Mesendoderm (in vitro differentiated cells): ENCODE measurements at regions not wholly inside any gene's neighbourhood (a gene's known extent, or its start where the extent isn't known, plus 50 kb on each side); places are given as distances from the start of the nearest gene placed in this dataset.

ENCODE experiments used
- DNase-seq: peaks from one replicate; pipeline ENCODE4 v3.0.0; 2013
- H2AK5ac ChIP-seq: 2 replicates; pipeline ENCODE4 v1.6.1; 2013; ENCODE audit warnings: low read length, inconsistent platforms
- H2BK120ac ChIP-seq: 2 replicates; pipeline ENCODE4 v1.6.1; 2013; ENCODE audit warnings: low read depth, mild to moderate bottlenecking, low read length, moderate library complexity, mixed read lengths
- H2BK15ac ChIP-seq: replicated peaks from 2 replicates; pipeline ENCODE4 v1.6.1; 2013; ENCODE audit warnings: low read depth, mild to moderate bottlenecking, moderate library complexity
- H2BK5ac ChIP-seq: 2 replicates; pipeline ENCODE4 v1.6.1; 2013; ENCODE audit warnings: low read length, inconsistent platforms
- H3K18ac ChIP-seq: 2 replicates; pipeline ENCODE4 v1.6.1; 2013; ENCODE audit warnings: mild to moderate bottlenecking, low read length, mixed read lengths
- H3K23ac ChIP-seq: one replicate; pipeline ENCODE4 v1.6.1; 2013; ENCODE audit warnings: low read length
- H3K27ac ChIP-seq: 2 replicates; pipeline ENCODE4 v1.5.1; 2013; ENCODE audit warnings: low read depth, mild to moderate bottlenecking, inconsistent platforms, low read length, moderate library complexity
- H3K27me3 ChIP-seq: 2 replicates; pipeline ENCODE4 v1.6.1; 2013; ENCODE audit warnings: low read length, control low read depth, mild to moderate bottlenecking, inconsistent platforms; ENCODE audit not compliant: insufficient read depth, poor library complexity
- H3K36me3 ChIP-seq: 2 replicates; pipeline ENCODE4 v1.6.1; 2013; ENCODE audit warnings: low read length, inconsistent platforms; ENCODE audit not compliant: control insufficient read depth, insufficient read depth
- H3K4ac ChIP-seq: one replicate; pipeline ENCODE4 v1.6.1; 2013; ENCODE audit warnings: low read depth, mild to moderate bottlenecking, low read length, moderate library complexity
- H3K4me1 ChIP-seq: 2 replicates; pipeline ENCODE4 v1.6.1; 2013; ENCODE audit warnings: low read depth, low read length, inconsistent platforms; ENCODE audit not compliant: control insufficient read depth
- H3K4me2 ChIP-seq: 2 replicates; pipeline ENCODE4 v1.6.1; 2013; ENCODE audit warnings: low read length
- H3K4me3 ChIP-seq: 2 replicates; pipeline ENCODE4 v1.5.1; 2013; ENCODE audit warnings: mild to moderate bottlenecking, low read length
- H3K56ac ChIP-seq: one replicate; pipeline ENCODE4 v1.6.1; 2013; ENCODE audit warnings: low read length
- H3K79me1 ChIP-seq: 2 replicates; pipeline ENCODE4 v1.6.1; 2013; ENCODE audit warnings: low read length, inconsistent platforms
- H3K79me2 ChIP-seq: 2 replicates; pipeline ENCODE4 v1.6.1; 2013; ENCODE audit warnings: mild to moderate bottlenecking, low read length; ENCODE audit not compliant: control insufficient read depth, insufficient read depth
- H3K9ac ChIP-seq: 2 replicates; pipeline ENCODE4 v1.6.1; 2013; ENCODE audit warnings: low read length, inconsistent platforms
- H4K5ac ChIP-seq: one replicate; pipeline ENCODE4 v1.6.1; 2013; ENCODE audit warnings: low read length
- H4K8ac ChIP-seq: one replicate; pipeline ENCODE4 v1.6.1; 2013; ENCODE audit warnings: low read depth, mild to moderate bottlenecking, control low read depth, low read length, moderate library complexity
- WGBS: extraction: QIAGEN DNeasy Blood & Tissue Kit; methylation state at CpG from one replicate; pipeline ENCODE4 v1.1.7; 2013; ENCODE audit warnings: low lambda C conversion rate, missing lambda C conversion rate; ENCODE audit not compliant: insufficient coverage; ENCODE audit errors: extremely low coverage; 5-methylcytosine and 5-hydroxymethylcytosine counted together

GRCh38 chr6:22708469-22708868, 139.1 kb downstream of the HDGFL1 start:
- Histone ChIP-seq H3K4me3 (no peak overlapping the region), H3K27me3 (no peaks in the 10 kb centered on the region), H3K23ac (no peak overlapping the region), H3K9ac (no peak overlapping the region), H3K4ac (no peak overlapping the region), H3K36me3 (no peaks in the 10 kb centered on the region), H3K27ac (no peak overlapping the region), H2BK15ac (no peak overlapping the region), H2BK120ac (no peak overlapping the region), H2AK5ac (no peak overlapping the region), H3K4me1 (no peaks in the 10 kb centered on the region), H3K56ac (no peak overlapping the region), H4K8ac (no peak overlapping the region), H4K5ac (no peak overlapping the region), H3K79me1 (no peaks in the 10 kb centered on the region), H3K4me2 (no peak overlapping the region), H3K79me2 (no peaks in the 10 kb centered on the region), H2BK5ac (no peak overlapping the region), H3K18ac (no peak overlapping the region)
- DNase-seq, result no peak
- no CpG with 5 or more reads among the region's 2 CpGs for WGBS

- Histone ChIP-seq H4K8ac (no peak overlapping the region), H3K27me3 (no peaks in the 10 kb centered on the region), H2BK120ac (no peak overlapping the region), H2BK5ac (no peak overlapping the region), H3K56ac (no peak overlapping the region), H3K36me3 (no peaks in the 10 kb centered on the region), H2AK5ac (no peak overlapping the region), H3K4me1 (no peaks in the 10 kb centered on the region), H3K79me2 (no peaks in the 10 kb centered on the region), H2BK15ac (no peak overlapping the region), H3K27ac (no peak overlapping the region), H3K4ac (no peak overlapping the region), H3K4me2 (no peak overlapping the region), H3K79me1 (no peaks in the 10 kb centered on the region), H3K23ac (no peak overlapping the region), H3K9ac (no peak overlapping the region), H3K18ac (no peak overlapping the region), H4K5ac (no peak overlapping the region), H3K4me3 (no peak overlapping the region)
- no CpG with 5 or more reads among the region's 3 CpGs for WGBS
- no peak for DNase-seq
These were observed 140.4 kb downstream of the HDGFL1 start for GRCh38 chr6:22709803-22710202.

- H3K79me2 ChIP-seq, result no peaks in the 10 kb centered on the region
- no peaks in the 10 kb centered on the region for H3K79me1 ChIP-seq
- H3K9ac ChIP-seq, result no peak overlapping the region
- H4K5ac ChIP-seq, result no peak overlapping the region
- no peak overlapping the region for H4K8ac ChIP-seq
- no peak overlapping the region for H3K4me3 ChIP-seq
- no peak overlapping the region for H3K4me2 ChIP-seq
- no peak overlapping the region for H2BK15ac ChIP-seq
- H3K4me1 ChIP-seq, result no peaks in the 10 kb centered on the region
- H3K27me3 ChIP-seq, result no peaks in the 10 kb centered on the region
- no peaks in the 10 kb centered on the region for H3K36me3 ChIP-seq
- whole genome bisulfite sequencing, result no CpG with 5 or more reads among the region's 1 CpG
- H3K27ac ChIP-seq, result no peak overlapping the region
- no peak overlapping the region for H3K4ac ChIP-seq
- no peak overlapping the region for H3K56ac ChIP-seq
- H2BK120ac ChIP-seq, result no peak overlapping the region
- H3K23ac ChIP-seq, result no peak overlapping the region
- H2BK5ac ChIP-seq, result no peak overlapping the region
- DNase-seq, result peak; percentile 16
- H2AK5ac ChIP-seq, result no peak overlapping the region
- H3K18ac ChIP-seq, result no peak overlapping the region
These were observed 147.4 kb downstream of the HDGFL1 start for GRCh38 chr6:22716721-22717120.

- H3K4me1 ChIP-seq, result no peaks in the 10 kb centered on the region
- H3K9ac ChIP-seq, result no peak overlapping the region
- no peaks in the 10 kb centered on the region for H3K79me1 ChIP-seq
- no peak overlapping the region for H3K4me2 ChIP-seq
- H3K79me2 ChIP-seq, result no peaks in the 10 kb centered on the region
- no peak overlapping the region for H2BK120ac ChIP-seq
- no CpG with 5 or more reads among the region's 5 CpGs for WGBS
- H3K27ac ChIP-seq, result no peak overlapping the region
- H2AK5ac ChIP-seq, result no peak overlapping the region
- H3K27me3 ChIP-seq, result no peaks in the 10 kb centered on the region
- H2BK15ac ChIP-seq, result no peak overlapping the region
- H3K18ac ChIP-seq, result no peak overlapping the region
- H3K4ac ChIP-seq, result no peak overlapping the region
- peak; percentile 4 for DNase-seq
- no peaks in the 10 kb centered on the region for H3K36me3 ChIP-seq
- H4K8ac ChIP-seq, result no peak overlapping the region
- no peak overlapping the region for H3K23ac ChIP-seq
- H3K56ac ChIP-seq, result no peak overlapping the region
- no peak overlapping the region for H4K5ac ChIP-seq
- H2BK5ac ChIP-seq, result no peak overlapping the region
- no peak overlapping the region for H3K4me3 ChIP-seq
These were observed 148.5 kb downstream of the HDGFL1 start for GRCh38 chr6:22717915-22718314.

GRCh38 chr6:22722913-22723312, 153.5 kb downstream of the HDGFL1 start:
- Histone ChIP-seq H2AK5ac (no peak overlapping the region), H3K79me1 (no peaks in the 10 kb centered on the region), H3K79me2 (no peaks in the 10 kb centered on the region), H2BK15ac (no peak overlapping the region), H4K5ac (no peak overlapping the region), H3K18ac (no peak overlapping the region), H2BK120ac (no peak overlapping the region), H3K4ac (no peak overlapping the region), H3K56ac (no peak overlapping the region), H2BK5ac (no peak overlapping the region), H3K36me3 (no peaks in the 10 kb centered on the region), H3K4me3 (no peak overlapping the region), H3K23ac (no peak overlapping the region), H3K4me1 (no peaks in the 10 kb centered on the region), H3K4me2 (no peak overlapping the region), H4K8ac (no peak overlapping the region), H3K27ac (no peak overlapping the region), H3K9ac (no peak overlapping the region), H3K27me3 (no peaks in the 10 kb centered on the region)
- no peak for DNase-seq
- whole genome bisulfite sequencing, result no CpG with 5 or more reads among the region's 1 CpG

- Histone ChIP-seq H3K23ac (no peak overlapping the region), H3K56ac (no peak overlapping the region), H3K4me1 (no peaks in the 10 kb centered on the region), H3K4ac (no peak overlapping the region), H3K36me3 (no peaks in the 10 kb centered on the region), H2BK120ac (no peak overlapping the region), H3K9ac (no peak overlapping the region), H3K18ac (no peak overlapping the region), H4K5ac (no peak overlapping the region), H3K4me3 (no peak overlapping the region), H3K27me3 (no peaks in the 10 kb centered on the region), H2AK5ac (no peak overlapping the region), H3K79me1 (no peaks in the 10 kb centered on the region), H3K27ac (no peak overlapping the region), H4K8ac (no peak overlapping the region), H2BK15ac (no peak overlapping the region), H2BK5ac (no peak overlapping the region), H3K4me2 (no peak overlapping the region), H3K79me2 (no peaks in the 10 kb centered on the region)
- DNase-seq, result no peak
- WGBS, result 100% methylated on average over 1 of the region's 4 CpGs
These were observed 157.6 kb downstream of the HDGFL1 start for GRCh38 chr6:22726966-22727365.
